Prostate gland (tissue), 2 donors: ENCODE measurements at regions not wholly inside any gene's neighbourhood (a gene's known extent, or its start where the extent isn't known, plus 50 kb on each side); places are given as distances from the start of the nearest gene placed in this dataset.
"Not testable (repeated sequence)": the region's sequence is repeated elsewhere in the genome, so short reads cannot be mapped to it uniquely, and the experiment has no call there.

Experiments
- DNase-seq: peaks from one replicate; pipeline ENCODE4 v3.0.0-alpha.2; 2019; ENCODE audit warnings: low spot score
- H3K27ac ChIP-seq, 2 donors: fragments of 200-600 bp; sonication (generic); 2 replicates each; pipeline ENCODE4 v1.5.1; 2017 to 2019
- H3K27me3 ChIP-seq: fragments of 200-600 bp; sonication (generic); replicated peaks from 2 replicates; pipeline ENCODE4 v1.5.1; 2019; ENCODE audit not compliant: insufficient read depth
- H3K36me3 ChIP-seq, 2 donors: fragments of 200-600 bp; sonication (generic); 1 replicate in 1 of 2; 2 replicates in 1 of 2; pipeline versions ENCODE4 v1.5.1 to v1.8.1; 2017 to 2019
- H3K4me1 ChIP-seq: fragments of 200-600 bp; sonication (generic); replicated peaks from 2 replicates; pipeline ENCODE4 v1.5.1; 2019
- H3K4me3 ChIP-seq, 2 donors: fragments of 200-600 bp; sonication (generic); 2 replicates each; pipeline ENCODE4 v1.5.1; 2017 to 2019
- H3K9me3 ChIP-seq: fragments of 200-600 bp; sonication (generic); 2 replicates; pipeline ENCODE4 v1.5.1; 2017
- CTCF ChIP-seq, 4 experiments: fragments of 200-600 bp in 2 of 4; fragments of 450-650 bp in 2 of 4; sonication (generic) in 2 of 4; IDR thresholded peaks; 1 replicate in 3 of 4; 2 replicates in 1 of 4; pipeline ENCODE4 v1.5.1; 2016 to 2019; ENCODE audit warnings: antibody characterized with exemption in 4 of 4, mild to moderate bottlenecking in 2 of 4, moderate library complexity in 2 of 4
- POLR2A ChIP-seq: fragments of 450-650 bp; IDR thresholded peaks from one replicate; pipeline ENCODE4 v1.6.1; 2016; ENCODE audit warnings: antibody characterized with exemption, mild to moderate bottlenecking
- POLR2AphosphoS5 ChIP-seq: sonication (generic); formaldehyde crosslinking; IDR thresholded peaks from one replicate; pipeline ENCODE4 v1.6.1; 2017; ENCODE audit warnings: antibody characterized with exemption
- WGBS: methylation state at CpG from one replicate; pipeline ENCODE4 v1.1.5; 2018; 5-methylcytosine and 5-hydroxymethylcytosine counted together
- intact Hi-C: fragments of 100-400 bp; cut with DNase I; formaldehyde crosslinking; loops from one replicate; pipeline ENCODE4 v1.14.2; 2022

GRCh38 chr16:65698791-65699321 is 577.0 kb upstream of the CDH11 start:
- H3K27ac ChIP-seq = no peak overlapping the region
- H3K9me3 ChIP-seq = no peaks in the 10 kb centered on the region
- H3K4me1 ChIP-seq = no peaks in the 10 kb centered on the region
- TF ChIP-seq POLR2A = no peak
- no peak for TF ChIP-seq POLR2AphosphoS5
- TF ChIP-seq CTCF (IDR thresholded peaks at IDR 0.05) = no peak
- intact Hi-C loops = no loop called here
- no peaks in the 10 kb centered on the region for H3K36me3 ChIP-seq
- 21% methylated on average over 4 of the region's 4 CpGs for WGBS
- H3K27me3 ChIP-seq = no peaks in the 10 kb centered on the region
- DNase-seq = no peak
- no peak overlapping the region for H3K4me3 ChIP-seq

- H3K4me3 ChIP-seq = no peak overlapping the region
- H3K27ac ChIP-seq = no peak overlapping the region
- no peaks in the 10 kb centered on the region for H3K36me3 ChIP-seq
- H3K9me3 ChIP-seq = no peaks in the 10 kb centered on the region
- 76% methylated on average over 5 of the region's 5 CpGs for WGBS
- TF ChIP-seq CTCF (IDR thresholded peaks at IDR 0.05) = no peak
- H3K27me3 ChIP-seq = no peaks in the 10 kb centered on the region
- H3K4me1 ChIP-seq = no peaks in the 10 kb centered on the region
- DNase-seq = no peak
- intact Hi-C loops = no loop called here
These were observed 575.7 kb upstream of the CDH11 start for GRCh38 chr16:65697521-65697920.

GRCh38 chr16:65697065-65697464 is 575.2 kb upstream of the CDH11 start:
- H3K27ac ChIP-seq = no peak overlapping the region
- H3K36me3 ChIP-seq = no peaks in the 10 kb centered on the region
- intact Hi-C loops = no loop called here
- no peaks in the 10 kb centered on the region for H3K27me3 ChIP-seq
- no peaks in the 10 kb centered on the region for H3K4me1 ChIP-seq
- H3K9me3 ChIP-seq = no peaks in the 10 kb centered on the region
- no peak for DNase-seq
- TF ChIP-seq CTCF (IDR thresholded peaks at IDR 0.05) (no peak), POLR2AphosphoS5 (no peak), POLR2A (no peak)
- WGBS = 90% methylated on average over 1 of the region's 1 CpG
- no peak overlapping the region for H3K4me3 ChIP-seq

GRCh38 chr16:65691846-65692245 is 570.0 kb upstream of the CDH11 start:
- H3K4me1 ChIP-seq, intact Hi-C loops, H3K9me3 ChIP-seq, DNase-seq, H3K27ac ChIP-seq, H3K4me3 ChIP-seq, H3K36me3 ChIP-seq, H3K27me3 ChIP-seq: not testable (repeated sequence)
- WGBS = 97% methylated on average over 4 of the region's 4 CpGs

- intact Hi-C loops = no loop called here
- WGBS = 95% methylated on average over 8 of the region's 8 CpGs
- H3K27me3 ChIP-seq = no peaks in the 10 kb centered on the region
- no peak overlapping the region for H3K27ac ChIP-seq
- H3K4me1 ChIP-seq = no peaks in the 10 kb centered on the region
- H3K9me3 ChIP-seq = no peaks in the 10 kb centered on the region
- no peak for DNase-seq
- no peak overlapping the region for H3K4me3 ChIP-seq
- H3K36me3 ChIP-seq = no peaks in the 10 kb centered on the region
- no peak for TF ChIP-seq POLR2A
- no peak for TF ChIP-seq POLR2AphosphoS5
- no peak for TF ChIP-seq CTCF (IDR thresholded peaks at IDR 0.05)
These were observed 567.9 kb upstream of the CDH11 start for GRCh38 chr16:65689726-65690125.
